ENCODE measurements at regions not wholly inside any gene's neighbourhood (a gene's known extent, or its start where the extent isn't known, plus 50 kb on each side); places are given as distances from the start of the nearest gene placed in this dataset.

DNA sequence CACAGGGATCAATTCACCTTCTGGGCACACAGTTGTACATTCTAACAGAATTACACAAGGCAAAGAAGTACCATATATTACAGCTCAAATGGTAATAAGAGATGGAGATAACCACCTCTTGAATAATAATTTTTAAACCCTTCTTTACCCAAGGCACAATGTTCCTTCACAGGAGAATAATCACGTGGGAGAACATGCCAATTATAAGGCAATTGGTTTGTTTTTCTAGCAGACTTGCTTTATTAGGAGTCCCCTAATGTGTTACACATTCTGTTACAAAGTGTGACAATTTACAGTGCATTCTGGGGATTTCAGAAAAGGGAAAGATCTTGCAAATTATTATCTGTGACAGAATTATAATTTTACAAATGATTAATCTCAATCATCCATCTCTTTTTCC, 380.3 kb downstream of the RND3 start:
- no peaks in the 10 kb centered on the region for H3K9me2 ChIP-seq (ENCODE audit: insufficient read depth)
- no TSS peak for BruUV-seq (replicated peaks)
- no peaks in the 10 kb centered on the region for H4K20me1 ChIP-seq (ENCODE audit: insufficient read depth)
- no peak for TF ChIP-seq EZH2 (IDR thresholded peaks at IDR 0.05)
- TF ChIP-seq FOSL1 (IDR thresholded peaks at IDR 0.05; ENCODE audit: low read depth): no peak
- TF ChIP-seq RAD21 (IDR thresholded peaks at IDR 0.05; ENCODE audit: low read depth): no peak
- TF ChIP-seq POLR2A (IDR thresholded peaks at IDR 0.05; ENCODE audit: borderline replicate concordance, extremely low read depth, insufficient read depth, insufficient read length): no peak
- TF ChIP-seq, protein P1, sequence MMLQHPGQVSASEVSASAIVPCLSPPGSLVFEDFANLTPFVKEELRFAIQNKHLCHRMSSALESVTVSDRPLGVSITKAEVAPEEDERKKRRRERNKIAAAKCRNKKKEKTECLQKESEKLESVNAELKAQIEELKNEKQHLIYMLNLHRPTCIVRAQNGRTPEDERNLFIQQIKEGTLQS (IDR thresholded peaks at IDR 0.05): no peak
- TF ChIP-seq ZNF274 (IDR thresholded peaks at IDR 0.05; ENCODE audit: low read depth, low read length): no peak
- TF ChIP-seq SRF (IDR thresholded peaks at IDR 0.05; ENCODE audit: low read depth): no peak
- no peak for TF ChIP-seq EZH2phosphoT487 (IDR thresholded peaks at IDR 0.05; ENCODE audit: borderline replicate concordance)
- TF ChIP-seq TCF7L2 (IDR thresholded peaks at IDR 0.05; ENCODE audit: borderline replicate concordance, extremely low read depth, insufficient read depth, insufficient read length): no peak
- TF ChIP-seq, protein P2, sequence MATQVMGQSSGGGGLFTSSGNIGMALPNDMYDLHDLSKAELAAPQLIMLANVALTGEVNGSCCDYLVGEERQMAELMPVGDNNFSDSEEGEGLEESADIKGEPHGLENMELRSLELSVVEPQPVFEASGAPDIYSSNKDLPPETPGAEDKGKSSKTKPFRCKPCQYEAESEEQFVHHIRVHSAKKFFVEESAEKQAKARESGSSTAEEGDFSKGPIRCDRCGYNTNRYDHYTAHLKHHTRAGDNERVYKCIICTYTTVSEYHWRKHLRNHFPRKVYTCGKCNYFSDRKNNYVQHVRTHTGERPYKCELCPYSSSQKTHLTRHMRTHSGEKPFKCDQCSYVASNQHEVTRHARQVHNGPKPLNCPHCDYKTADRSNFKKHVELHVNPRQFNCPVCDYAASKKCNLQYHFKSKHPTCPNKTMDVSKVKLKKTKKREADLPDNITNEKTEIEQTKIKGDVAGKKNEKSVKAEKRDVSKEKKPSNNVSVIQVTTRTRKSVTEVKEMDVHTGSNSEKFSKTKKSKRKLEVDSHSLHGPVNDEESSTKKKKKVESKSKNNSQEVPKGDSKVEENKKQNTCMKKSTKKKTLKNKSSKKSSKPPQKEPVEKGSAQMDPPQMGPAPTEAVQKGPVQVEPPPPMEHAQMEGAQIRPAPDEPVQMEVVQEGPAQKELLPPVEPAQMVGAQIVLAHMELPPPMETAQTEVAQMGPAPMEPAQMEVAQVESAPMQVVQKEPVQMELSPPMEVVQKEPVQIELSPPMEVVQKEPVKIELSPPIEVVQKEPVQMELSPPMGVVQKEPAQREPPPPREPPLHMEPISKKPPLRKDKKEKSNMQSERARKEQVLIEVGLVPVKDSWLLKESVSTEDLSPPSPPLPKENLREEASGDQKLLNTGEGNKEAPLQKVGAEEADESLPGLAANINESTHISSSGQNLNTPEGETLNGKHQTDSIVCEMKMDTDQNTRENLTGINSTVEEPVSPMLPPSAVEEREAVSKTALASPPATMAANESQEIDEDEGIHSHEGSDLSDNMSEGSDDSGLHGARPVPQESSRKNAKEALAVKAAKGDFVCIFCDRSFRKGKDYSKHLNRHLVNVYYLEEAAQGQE (IDR thresholded peaks at IDR 0.05; ENCODE audit: low read depth): no peak
- no peak for TF ChIP-seq CBX3 (IDR thresholded peaks at IDR 0.05; ENCODE audit: low read depth)
- TF ChIP-seq, protein P3, sequence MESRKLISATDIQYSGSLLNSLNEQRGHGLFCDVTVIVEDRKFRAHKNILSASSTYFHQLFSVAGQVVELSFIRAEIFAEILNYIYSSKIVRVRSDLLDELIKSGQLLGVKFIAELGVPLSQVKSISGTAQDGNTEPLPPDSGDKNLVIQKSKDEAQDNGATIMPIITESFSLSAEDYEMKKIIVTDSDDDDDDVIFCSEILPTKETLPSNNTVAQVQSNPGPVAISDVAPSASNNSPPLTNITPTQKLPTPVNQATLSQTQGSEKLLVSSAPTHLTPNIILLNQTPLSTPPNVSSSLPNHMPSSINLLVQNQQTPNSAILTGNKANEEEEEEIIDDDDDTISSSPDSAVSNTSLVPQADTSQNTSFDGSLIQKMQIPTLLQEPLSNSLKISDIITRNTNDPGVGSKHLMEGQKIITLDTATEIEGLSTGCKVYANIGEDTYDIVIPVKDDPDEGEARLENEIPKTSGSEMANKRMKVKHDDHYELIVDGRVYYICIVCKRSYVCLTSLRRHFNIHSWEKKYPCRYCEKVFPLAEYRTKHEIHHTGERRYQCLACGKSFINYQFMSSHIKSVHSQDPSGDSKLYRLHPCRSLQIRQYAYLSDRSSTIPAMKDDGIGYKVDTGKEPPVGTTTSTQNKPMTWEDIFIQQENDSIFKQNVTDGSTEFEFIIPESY (IDR thresholded peaks at IDR 0.05; ENCODE audit: extremely low read depth, insufficient replicate concordance, low read length): no peak
- no peak for TF ChIP-seq SP1 (IDR thresholded peaks at IDR 0.05; ENCODE audit: low read depth)
- no peak for TF ChIP-seq CEBPB (IDR thresholded peaks at IDR 0.05; ENCODE audit: low read depth)
- TF ChIP-seq SIN3A (IDR thresholded peaks at IDR 0.05; ENCODE audit: low read depth): no peak
- TF ChIP-seq, protein P4, sequence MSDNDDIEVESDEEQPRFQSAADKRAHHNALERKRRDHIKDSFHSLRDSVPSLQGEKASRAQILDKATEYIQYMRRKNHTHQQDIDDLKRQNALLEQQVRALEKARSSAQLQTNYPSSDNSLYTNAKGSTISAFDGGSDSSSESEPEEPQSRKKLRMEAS (IDR thresholded peaks at IDR 0.05): no peak
- no peak for TF ChIP-seq EGR1 (IDR thresholded peaks at IDR 0.05; ENCODE audit: low read depth)
- TF ChIP-seq, protein P5, sequence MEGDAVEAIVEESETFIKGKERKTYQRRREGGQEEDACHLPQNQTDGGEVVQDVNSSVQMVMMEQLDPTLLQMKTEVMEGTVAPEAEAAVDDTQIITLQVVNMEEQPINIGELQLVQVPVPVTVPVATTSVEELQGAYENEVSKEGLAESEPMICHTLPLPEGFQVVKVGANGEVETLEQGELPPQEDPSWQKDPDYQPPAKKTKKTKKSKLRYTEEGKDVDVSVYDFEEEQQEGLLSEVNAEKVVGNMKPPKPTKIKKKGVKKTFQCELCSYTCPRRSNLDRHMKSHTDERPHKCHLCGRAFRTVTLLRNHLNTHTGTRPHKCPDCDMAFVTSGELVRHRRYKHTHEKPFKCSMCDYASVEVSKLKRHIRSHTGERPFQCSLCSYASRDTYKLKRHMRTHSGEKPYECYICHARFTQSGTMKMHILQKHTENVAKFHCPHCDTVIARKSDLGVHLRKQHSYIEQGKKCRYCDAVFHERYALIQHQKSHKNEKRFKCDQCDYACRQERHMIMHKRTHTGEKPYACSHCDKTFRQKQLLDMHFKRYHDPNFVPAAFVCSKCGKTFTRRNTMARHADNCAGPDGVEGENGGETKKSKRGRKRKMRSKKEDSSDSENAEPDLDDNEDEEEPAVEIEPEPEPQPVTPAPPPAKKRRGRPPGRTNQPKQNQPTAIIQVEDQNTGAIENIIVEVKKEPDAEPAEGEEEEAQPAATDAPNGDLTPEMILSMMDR (IDR thresholded peaks at IDR 0.05 in 2 of 3, conservative IDR thresholded peaks at IDR 0.05 in 1 of 3; ENCODE audit: borderline replicate concordance in 1 of 3, insufficient read depth in 1 of 3, low read depth in 2 of 3, low read length in 2 of 3): no peak
- H3K27me3 ChIP-seq (ENCODE audit: insufficient read depth, low read length): no peaks in the 10 kb centered on the region
- H2AFZ ChIP-seq (ENCODE audit: low read depth, low read length, poor library complexity, severe bottlenecking): no peak overlapping the region
- H3K79me2 ChIP-seq (ENCODE audit: insufficient read depth, low read length): no peaks in the 10 kb centered on the region
- RAD21 ChIA-PET (ENCODE audit: low non-redundant PET in 1 of 2, low total read pairs in 2 of 2, uncharacterized antibody in 2 of 2, unreplicated experiment in 2 of 2): no interaction called here
- intact Hi-C loops (cut with micrococcal nuclease): no loop called here
- no peaks in the 10 kb centered on the region for H3K9me3 ChIP-seq (ENCODE audit: control insufficient read depth in 1 of 2, insufficient read depth in 1 of 2, low read depth in 1 of 2, low read length in 2 of 2)
- DNase-seq (ENCODE audit: low read depth, low spot score) (no peak), ATAC-seq (no peak)
- no peak overlapping the region for H3K4me3 ChIP-seq (replicated peaks in 1 of 2; ENCODE audit: low read depth in 1 of 2, low read length in 2 of 2)
- H3K4me1 ChIP-seq (ENCODE audit: control insufficient read depth in 1 of 2, insufficient read depth in 2 of 2, low read length in 2 of 2): no peaks in the 10 kb centered on the region
- H3K9ac ChIP-seq (ENCODE audit: low read length): no peak overlapping the region
- no peak overlapping the region for H3K27ac ChIP-seq (ENCODE audit: low read depth, low read length)
- POLR2A ChIA-PET: no interaction called here
- H3K36me3 ChIP-seq (ENCODE audit: control insufficient read depth in 1 of 2, insufficient read depth in 2 of 2, low read length in 2 of 2): no peaks in the 10 kb centered on the region
- no peak overlapping the region for H3K4me2 ChIP-seq (ENCODE audit: low read length)
- CTCF ChIA-PET: no interaction called here
